Activated B cell treated with CpG ODN at 0.5 μM for 24 hours (primary cell): ENCODE measurements at regions not wholly inside any gene's neighbourhood (a gene's known extent, or its start where the extent isn't known, plus 50 kb on each side); places are given as distances from the start of the nearest gene placed in this dataset.

Experiments
- ATAC-seq: fragments of 200-7000 bp; cut with Tn5 transposase; one replicate; pipeline ENCODE4 v1.10.0; 2021; ENCODE audit warnings: low read depth, mild to moderate bottlenecking, moderate library complexity
- CTCF ChIA-PET: fragments of 350-600 bp; sonication (Branson Sonifier 250); formaldehyde crosslinking; loops from one replicate; lab custom pipeline; 2021; ENCODE audit warnings: antibody characterized with exemption; lab: Charles Lee
- POLR2A ChIA-PET: fragments of 350-600 bp; sonication (Branson Sonifier 250); formaldehyde crosslinking; loops from one replicate; lab custom pipeline; 2021; ENCODE audit warnings: antibody characterized with exemption; lab: Charles Lee
- DNase-seq: peaks from one replicate; pipeline ENCODE4 v3.0.0; 2022
- H3K27ac Mint-ChIP-seq: one replicate; pipeline ENCODE4 v1.8.0; 2020; ENCODE audit warnings: mixed read lengths
- H3K27me3 Mint-ChIP-seq: one replicate; pipeline ENCODE4 v1.8.0; 2021; ENCODE audit warnings: mixed read lengths
- H3K36me3 Mint-ChIP-seq: one replicate; pipeline ENCODE4 v1.8.0; 2021; ENCODE audit warnings: low read depth, mixed read lengths
- H3K4me1 Mint-ChIP-seq: one replicate; pipeline ENCODE4 v1.8.0; 2021; ENCODE audit warnings: mixed read lengths
- H3K4me3 Mint-ChIP-seq: one replicate; pipeline ENCODE4 v1.8.0; 2020; ENCODE audit warnings: mild to moderate bottlenecking, mixed read lengths
- H3K9me3 Mint-ChIP-seq: one replicate; pipeline ENCODE4 v1.8.0; 2020; ENCODE audit warnings: mixed read lengths
- CTCF ChIP-seq: fragments of 200-600 bp; IDR thresholded peaks from one replicate; pipeline ENCODE4 v1.8.0; 2022; ENCODE audit warnings: antibody characterized with exemption, mild to moderate bottlenecking
- intact Hi-C: fragments of 100-400 bp; cut with micrococcal nuclease; formaldehyde crosslinking; loops from one replicate; pipeline ENCODE4 v1.15.1; 2024

GRCh38 chr1:232147215-232147614 lies 482.7 kb downstream of the SIPA1L2 start:
- H3K4me1 Mint-ChIP-seq: no peaks in the 10 kb centered on the region
- no peak for TF ChIP-seq CTCF
- DNase-seq (no peak), ATAC-seq (no peak)
- H3K9me3 Mint-ChIP-seq: no peaks in the 10 kb centered on the region
- no peak overlapping the region for H3K27ac Mint-ChIP-seq
- ChIA-PET POLR2A (no interaction called here), CTCF (no interaction called here)
- intact Hi-C loops: no loop called here
- no peaks in the 10 kb centered on the region for H3K36me3 Mint-ChIP-seq
- H3K4me3 Mint-ChIP-seq: no peak overlapping the region
- no peaks in the 10 kb centered on the region for H3K27me3 Mint-ChIP-seq

GRCh38 chr1:232146514-232146913 lies 483.4 kb downstream of the SIPA1L2 start:
- Mint-ChIP-seq H3K36me3 (no peaks in the 10 kb centered on the region), H3K27me3 (no peaks in the 10 kb centered on the region), H3K4me3 (no peak overlapping the region), H3K4me1 (no peaks in the 10 kb centered on the region), H3K9me3 (no peaks in the 10 kb centered on the region), H3K27ac (no peak overlapping the region)
- DNase-seq: no peak
- no peak for ATAC-seq
- TF ChIP-seq CTCF: no peak
- CTCF ChIA-PET: no interaction called here
- intact Hi-C loops: no loop called here
- POLR2A ChIA-PET: no interaction called here

GRCh38 chr1:232145768-232146167 lies 484.2 kb downstream of the SIPA1L2 start:
- intact Hi-C loops: no loop called here
- DNase-seq: no peak
- Mint-ChIP-seq H3K4me3 (no peak overlapping the region), H3K9me3 (peaks cover 3% of the 10 kb centered on the region), H3K27ac (no peak overlapping the region), H3K36me3 (no peaks in the 10 kb centered on the region), H3K27me3 (no peaks in the 10 kb centered on the region), H3K4me1 (no peaks in the 10 kb centered on the region)
- no peak for TF ChIP-seq CTCF
- ChIA-PET CTCF (no interaction called here), POLR2A (no interaction called here)
- ATAC-seq: no peak

- ATAC-seq (no peak), DNase-seq (no peak)
- Mint-ChIP-seq H3K36me3 (no peaks in the 10 kb centered on the region), H3K27ac (no peak overlapping the region), H3K9me3 (peaks cover 4% of the 10 kb centered on the region), H3K27me3 (no peaks in the 10 kb centered on the region), H3K4me3 (no peak overlapping the region), H3K4me1 (no peaks in the 10 kb centered on the region)
- CTCF ChIA-PET: no interaction called here
- intact Hi-C loops: no loop called here
- POLR2A ChIA-PET: no interaction called here
- TF ChIP-seq CTCF: no peak
These were observed 485.2 kb downstream of the SIPA1L2 start for GRCh38 chr1:232144696-232145230.

- H3K27me3 Mint-ChIP-seq: no peaks in the 10 kb centered on the region
- intact Hi-C loops: no loop called here
- ATAC-seq (no peak), DNase-seq (no peak)
- ChIA-PET POLR2A (no interaction called here), CTCF (no interaction called here)
- no peaks in the 10 kb centered on the region for H3K36me3 Mint-ChIP-seq
- no peak for TF ChIP-seq CTCF
- no peaks in the 10 kb centered on the region for H3K4me1 Mint-ChIP-seq
- H3K4me3 Mint-ChIP-seq: no peak overlapping the region
- peaks cover 4% of the 10 kb centered on the region for H3K9me3 Mint-ChIP-seq
- no peak overlapping the region for H3K27ac Mint-ChIP-seq
These were observed 486.5 kb downstream of the SIPA1L2 start for GRCh38 chr1:232143315-232143886.
